H1 (cell line): ENCODE measurements at regions not wholly inside any gene's neighbourhood (a gene's known extent, or its start where the extent isn't known, plus 50 kb on each side); places are given as distances from the start of the nearest gene placed in this dataset.
"Not testable (repeated sequence)": the region's sequence is repeated elsewhere in the genome, so short reads cannot be mapped to it uniquely, and the experiment has no call there.

ENCODE experiments used
- CTCF ChIA-PET: fragments of 300-600 bp; sonication (Branson Sonifier 250); formaldehyde crosslinking; loops from one replicate; lab custom pipeline; 2021; ENCODE audit not compliant: partially characterized antibody; lab: Charles Lee
- POLR2A ChIA-PET: fragments of 300-600 bp; sonication (Branson Sonifier 250); formaldehyde crosslinking; loops from one replicate; lab custom pipeline; 2021; ENCODE audit warnings: inconsistent platforms; ENCODE audit not compliant: partially characterized antibody; lab: Charles Lee
- DNase-seq, 2 experiments: peaks; one replicate each; pipeline versions ENCODE4 v3.0.0 to v3.0.0-alpha.2; 2010 to 2022; ENCODE audit warnings: low spot score in 2 of 2, low read depth in 1 of 2, mixed read lengths in 1 of 2
- FAIRE-seq: peaks from 2 replicates; lab custom pipeline; 2011; peaks lifted over from hg19 to GRCh38; lab: Jason Lieb, UNC
- H2AFZ ChIP-seq: 2 replicates; pipeline ENCODE4 v1.8.1; 2012; ENCODE audit warnings: low read length, inconsistent platforms
- H2AK5ac ChIP-seq: 2 replicates; pipeline ENCODE4 v1.6.1; 2013; ENCODE audit warnings: low read depth, low read length
- H2BK120ac ChIP-seq: replicated peaks from 2 replicates; pipeline ENCODE3; 2013; ENCODE audit warnings: low read depth, low read length, inconsistent platforms
- H2BK12ac ChIP-seq: 2 replicates; pipeline ENCODE4 v1.6.1; 2013; ENCODE audit warnings: low read depth, low read length
- H2BK15ac ChIP-seq: 2 replicates; pipeline ENCODE4 v1.6.1; 2013; ENCODE audit warnings: low read length
- H2BK20ac ChIP-seq: 2 replicates; pipeline ENCODE4 v1.6.1; 2013; ENCODE audit warnings: low read length
- H2BK5ac ChIP-seq: 2 replicates; pipeline ENCODE4 v1.6.1; 2013; ENCODE audit warnings: low read depth, low read length
- H3K14ac ChIP-seq: 2 replicates; pipeline ENCODE4 v1.6.1; 2013; ENCODE audit warnings: inconsistent platforms; ENCODE audit not compliant: insufficient read length
- H3K18ac ChIP-seq: 2 replicates; pipeline ENCODE4 v1.6.1; 2013; ENCODE audit warnings: low read length; ENCODE audit errors: extremely low read depth
- H3K23ac ChIP-seq: 2 replicates; pipeline ENCODE4 v1.6.1; 2013; ENCODE audit warnings: inconsistent platforms; ENCODE audit not compliant: insufficient read length
- H3K23me2 ChIP-seq: 2 replicates; pipeline ENCODE4 v1.6.1; 2013; ENCODE audit warnings: low read depth, low read length
- H3K27ac ChIP-seq: 2 replicates; pipeline ENCODE4 v1.6.1; 2011; ENCODE audit warnings: low read depth, low read length, inconsistent platforms
- H3K27me3 ChIP-seq, 4 experiments: replicated peaks in 1 of 4; 1 replicate in 1 of 4; 2 replicates in 3 of 4; pipeline versions ENCODE4 v1.6.1 to v1.8.1; 2011 to 2013; ENCODE audit warnings: low read length in 3 of 4, mild to moderate bottlenecking in 3 of 4, inconsistent platforms in 2 of 4, mixed read lengths in 2 of 4, moderate library complexity in 1 of 4; ENCODE audit not compliant: control insufficient read depth in 3 of 4, insufficient read depth in 3 of 4; ENCODE audit errors: extremely low read depth in 1 of 4
- H3K36me3 ChIP-seq, 4 experiments: 2 replicates each; pipeline versions ENCODE4 v1.6.1 to v1.8.1; 2011 to 2013; ENCODE audit warnings: mild to moderate bottlenecking in 4 of 4, low read length in 3 of 4, moderate library complexity in 2 of 4, control low read depth in 1 of 4, inconsistent platforms in 1 of 4; ENCODE audit not compliant: insufficient read depth in 4 of 4, control insufficient read depth in 2 of 4
- H3K4ac ChIP-seq: replicated peaks from 2 replicates; pipeline ENCODE3; 2013; ENCODE audit warnings: low read length, low read depth, mixed read lengths, inconsistent platforms; ENCODE audit not compliant: insufficient read length
- H3K4me1 ChIP-seq, 4 experiments: replicated peaks in 1 of 4; 1 replicate in 1 of 4; 2 replicates in 3 of 4; pipeline versions ENCODE4 v1.6.1 to v1.8.1; 2011 to 2013; ENCODE audit warnings: low read length in 3 of 4, inconsistent platforms in 2 of 4, mixed read lengths in 1 of 4; ENCODE audit not compliant: insufficient read depth in 4 of 4, control insufficient read depth in 3 of 4
- H3K4me2 ChIP-seq, 2 experiments: 2 replicates each; pipeline versions ENCODE4 v1.6.1 to v1.8.1; 2011 to 2013; ENCODE audit warnings: low read depth in 2 of 2, low read length in 2 of 2, control low read depth in 1 of 2, inconsistent platforms in 1 of 2, mild to moderate bottlenecking in 1 of 2; ENCODE audit not compliant: insufficient read depth in 1 of 2
- H3K4me3 ChIP-seq, 4 experiments: fragments of 200-600, 300-600 bp in 1 of 4; sonication (generic), shearing (Covaris generic), sonication (Bioruptor Twin) in 1 of 4; 2 replicates each; pipeline versions ENCODE4 v1.5.1 to v1.8.1; 2011 to 2016; ENCODE audit warnings: low read length in 4 of 4, low read depth in 3 of 4, control low read depth in 2 of 4, inconsistent platforms in 2 of 4, mild to moderate bottlenecking in 2 of 4, mixed read lengths in 1 of 4, moderate library complexity in 1 of 4; ENCODE audit not compliant: insufficient read depth in 2 of 4; ENCODE audit errors: extremely low read depth in 1 of 4
- H3K56ac ChIP-seq: replicated peaks from 2 replicates; pipeline ENCODE3; 2013; ENCODE audit warnings: low read depth, mild to moderate bottlenecking, mixed read lengths, low read length, inconsistent platforms; ENCODE audit not compliant: insufficient read length
- H3K79me1 ChIP-seq: 2 replicates; pipeline ENCODE4 v1.6.1; 2013; ENCODE audit warnings: low read depth, low read length, control low read depth
- H3K79me2 ChIP-seq, 2 experiments: 2 replicates each; pipeline versions ENCODE4 v1.6.1 to v1.8.1; 2012 to 2013; ENCODE audit warnings: low read length in 2 of 2, mild to moderate bottlenecking in 2 of 2, inconsistent platforms in 1 of 2; ENCODE audit not compliant: insufficient read depth in 2 of 2, control insufficient read depth in 1 of 2
- H3K9ac ChIP-seq, 4 experiments: replicated peaks in 1 of 4; 1 replicate in 1 of 4; 2 replicates in 3 of 4; pipeline versions ENCODE4 v1.6.1 to v1.8.1; 2011 to 2013; ENCODE audit warnings: low read depth in 3 of 4, low read length in 3 of 4, control low read depth in 2 of 4, mild to moderate bottlenecking in 2 of 4, moderate library complexity in 2 of 4, inconsistent platforms in 1 of 4; ENCODE audit errors: extremely low read depth in 1 of 4
- H3K9me3 ChIP-seq, 2 experiments: 2 replicates each; pipeline versions ENCODE4 v1.6.1 to v1.8.1; 2012 to 2013; ENCODE audit warnings: mild to moderate bottlenecking in 2 of 2, moderate library complexity in 2 of 2, control low read depth in 1 of 2, inconsistent platforms in 1 of 2, low read depth in 1 of 2, low read length in 1 of 2, mixed read lengths in 1 of 2; ENCODE audit not compliant: insufficient read depth in 2 of 2
- H4K20me1 ChIP-seq, 2 experiments: replicated peaks in 1 of 2; 2 replicates each; pipeline versions ENCODE3 to v1.8.1; 2011 to 2013; ENCODE audit warnings: inconsistent platforms in 2 of 2, low read length in 2 of 2, mild to moderate bottlenecking in 1 of 2; ENCODE audit not compliant: insufficient read depth in 2 of 2, control insufficient read depth in 1 of 2
- H4K5ac ChIP-seq: 2 replicates; pipeline ENCODE4 v1.6.1; 2013; ENCODE audit warnings: low read length, low read depth, mixed read lengths, inconsistent platforms; ENCODE audit not compliant: insufficient read length
- H4K8ac ChIP-seq: 2 replicates; pipeline ENCODE4 v1.8.0; 2013; ENCODE audit warnings: mild to moderate bottlenecking, moderate library complexity, low read length, inconsistent platforms; ENCODE audit not compliant: insufficient read depth; ENCODE audit errors: extremely low read depth
- H4K91ac ChIP-seq: replicated peaks from 2 replicates; pipeline ENCODE3; 2013; ENCODE audit warnings: low read length, mixed read lengths, inconsistent platforms; ENCODE audit not compliant: insufficient read length
- WGBS, 2 experiments: shearing (Covaris generic) in 1 of 2; methylation state at CpG; one replicate each; pipeline versions ENCODE4 v1.1.6 to v1.1.7; 2013 to 2015; ENCODE audit warnings: low lambda C conversion rate in 2 of 2, mixed read lengths in 2 of 2, inconsistent platforms in 1 of 2, low coverage in 1 of 2, missing lambda C conversion rate in 1 of 2; ENCODE audit not compliant: insufficient replicate concordance in 2 of 2, insufficient coverage in 1 of 2, insufficient read length in 1 of 2; ENCODE audit errors: extremely low coverage in 1 of 2, missing lambda C conversion rate in 1 of 2; 5-methylcytosine and 5-hydroxymethylcytosine counted together

GRCh38 chr9:40970340-40970739, 158.1 kb downstream of the FOXD4L6 start:
- H3K27me3 ChIP-seq, H4K91ac ChIP-seq, H3K79me1 ChIP-seq, H3K9me3 ChIP-seq, H2AK5ac ChIP-seq, H3K23me2 ChIP-seq, H2BK15ac ChIP-seq, H3K4ac ChIP-seq, H3K14ac ChIP-seq, H3K4me1 ChIP-seq, H2BK5ac ChIP-seq, CTCF ChIA-PET, H2BK20ac ChIP-seq, H3K9ac ChIP-seq, H4K20me1 ChIP-seq, H3K27ac ChIP-seq, H2AFZ ChIP-seq, DNase-seq, H3K23ac ChIP-seq, H3K36me3 ChIP-seq, H3K79me2 ChIP-seq, POLR2A ChIA-PET, H3K18ac ChIP-seq, H2BK120ac ChIP-seq, H4K8ac ChIP-seq, H4K5ac ChIP-seq, H2BK12ac ChIP-seq, H3K56ac ChIP-seq, H3K4me3 ChIP-seq, FAIRE-seq, H3K4me2 ChIP-seq: not testable (repeated sequence)
- WGBS, 2 experiments: 42% methylated on average over 5 of the region's 5 CpGs; no CpG with 5 or more reads in 1 of the 2 experiments
